ENCODE measurements at regions not wholly inside any gene's neighbourhood (a gene's known extent, or its start where the extent isn't known, plus 50 kb on each side); places are given as distances from the start of the nearest gene placed in this dataset.

DNA sequence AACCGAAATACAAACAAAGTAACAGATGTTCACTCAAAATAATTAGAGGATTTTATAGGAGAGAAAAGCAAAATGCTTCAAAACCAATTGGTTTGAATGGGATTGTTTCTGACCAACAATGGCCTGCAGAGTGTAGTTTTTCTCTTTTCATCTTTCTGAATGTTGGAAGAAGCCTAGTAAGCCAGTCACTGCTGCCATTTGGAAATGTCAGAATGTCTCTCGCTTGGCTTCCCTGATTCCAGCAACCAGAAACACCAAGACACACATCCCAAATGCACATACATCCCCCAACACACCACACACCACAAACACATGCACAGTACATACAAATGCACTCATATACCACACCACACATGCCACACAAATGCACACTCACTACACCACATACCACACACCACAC lies 403.4 kb downstream of the OCA2 start:
- H3K27me3 Mint-ChIP-seq: no peaks in the 10 kb centered on the region
- no peak overlapping the region for H3K4me3 Mint-ChIP-seq
- no peaks in the 10 kb centered on the region for H3K9me3 Mint-ChIP-seq
- no peak for TF ChIP-seq CTCF (IDR thresholded peaks at IDR 0.05)
- no peak overlapping the region for H3K27ac Mint-ChIP-seq
- H3K4me1 Mint-ChIP-seq (ENCODE audit: low read depth): no peaks in the 10 kb centered on the region
- intact Hi-C loops (cut with micrococcal nuclease): no loop called here
- ATAC-seq (no peak), DNase-seq (no peak)
- POLR2A ChIA-PET: no interaction called here
- H3K36me3 Mint-ChIP-seq (ENCODE audit: low read depth): no peaks in the 10 kb centered on the region
- CTCF ChIA-PET: no interaction called here

GRCh38 chr15:27694506-27695087 lies 404.5 kb downstream of the OCA2 start:
- Mint-ChIP-seq H3K27ac (no peak overlapping the region), H3K27me3 (no peaks in the 10 kb centered on the region), H3K36me3 (ENCODE audit: low read depth) (no peaks in the 10 kb centered on the region), H3K4me1 (ENCODE audit: low read depth) (no peaks in the 10 kb centered on the region), H3K9me3 (no peaks in the 10 kb centered on the region), H3K4me3 (no peak overlapping the region)
- ATAC-seq (no peak), DNase-seq (no peak)
- intact Hi-C loops (cut with micrococcal nuclease): no loop called here
- ChIA-PET CTCF (no interaction called here), POLR2A (interaction anchor here (0.6 kb wide), 1 partner anchor 223 kb away, joined by 3 read pairs; no protein-coding TSS in a partner anchor)
- no peak for TF ChIP-seq CTCF (IDR thresholded peaks at IDR 0.05)

- H3K27ac Mint-ChIP-seq: no peak overlapping the region
- no peaks in the 10 kb centered on the region for H3K36me3 Mint-ChIP-seq (ENCODE audit: low read depth)
- H3K4me3 Mint-ChIP-seq: no peak overlapping the region
- no peak for ATAC-seq
- intact Hi-C loops (cut with micrococcal nuclease): no loop called here
- ChIA-PET POLR2A (no interaction called here), CTCF (no interaction called here)
- no peak for DNase-seq
- TF ChIP-seq CTCF (IDR thresholded peaks at IDR 0.05): no peak
- H3K9me3 Mint-ChIP-seq: no peaks in the 10 kb centered on the region
- no peaks in the 10 kb centered on the region for H3K4me1 Mint-ChIP-seq (ENCODE audit: low read depth)
- H3K27me3 Mint-ChIP-seq: no peaks in the 10 kb centered on the region
These were observed 405.8 kb downstream of the OCA2 start for GRCh38 chr15:27693280-27693679.

DNA sequence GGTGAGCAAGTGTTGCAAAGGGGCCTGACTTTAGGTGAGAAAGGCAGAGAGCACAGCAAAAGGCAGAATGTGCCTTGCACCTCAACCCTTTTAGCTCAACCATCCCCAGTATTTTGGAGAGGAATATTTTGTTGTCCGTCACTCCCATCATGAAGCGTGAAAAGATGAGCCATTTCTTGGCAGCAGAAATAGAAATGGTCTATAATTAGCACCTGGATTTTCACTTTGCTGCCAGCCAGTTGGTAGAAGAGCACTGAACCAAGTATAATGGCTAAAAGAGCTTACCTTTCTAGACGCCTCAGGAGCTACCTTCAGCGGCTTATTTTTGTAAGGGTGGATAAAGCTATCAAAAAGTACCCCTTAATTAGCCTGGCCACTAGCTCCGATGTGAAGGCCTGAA lies 406.7 kb downstream of the OCA2 start:
- CTCF ChIA-PET: no interaction called here
- H3K27me3 Mint-ChIP-seq: no peaks in the 10 kb centered on the region
- intact Hi-C loops (cut with micrococcal nuclease): no loop called here

DNA sequence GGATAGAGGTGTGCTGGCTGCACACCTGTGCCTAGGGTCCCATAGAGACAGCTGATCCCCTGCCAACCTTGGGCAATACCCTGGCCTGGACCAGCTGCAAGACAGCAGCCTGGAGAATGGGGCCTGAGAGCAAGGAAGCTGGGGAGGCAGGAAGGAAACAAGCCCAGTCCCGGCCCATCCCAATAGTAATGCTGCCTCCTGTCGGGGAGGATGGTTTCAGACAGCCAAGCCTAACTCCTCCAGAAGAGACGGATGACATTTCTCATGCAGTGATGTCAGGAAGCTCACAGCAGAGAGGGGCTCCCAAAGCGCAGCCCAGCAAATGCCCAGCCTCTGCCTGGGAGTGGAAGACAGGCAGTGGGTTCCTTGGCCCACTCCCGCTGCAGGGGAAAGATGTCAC lies 408.8 kb downstream of the OCA2 start:
- H3K9me3 Mint-ChIP-seq: no peaks in the 10 kb centered on the region
- H3K36me3 Mint-ChIP-seq (ENCODE audit: low read depth): no peaks in the 10 kb centered on the region
- H3K4me3 Mint-ChIP-seq: no peak overlapping the region
- no peak for DNase-seq
- CTCF ChIA-PET: no interaction called here
- no peak overlapping the region for H3K27ac Mint-ChIP-seq
- no peaks in the 10 kb centered on the region for H3K27me3 Mint-ChIP-seq
- no peaks in the 10 kb centered on the region for H3K4me1 Mint-ChIP-seq (ENCODE audit: low read depth)
- TF ChIP-seq CTCF (IDR thresholded peaks at IDR 0.05): no peak
- intact Hi-C loops (cut with micrococcal nuclease): no loop called here
- no peak for ATAC-seq
- POLR2A ChIA-PET: no interaction called here

More for the DNA sequence above, 406.7 kb downstream of the OCA2 start:
- DNase-seq: no peak
- POLR2A ChIA-PET: no interaction called here
- no peak for ATAC-seq
- no peak overlapping the region for H3K27ac Mint-ChIP-seq
- no peak for TF ChIP-seq CTCF (IDR thresholded peaks at IDR 0.05)
- H3K36me3 Mint-ChIP-seq (ENCODE audit: low read depth): no peaks in the 10 kb centered on the region
- no peaks in the 10 kb centered on the region for H3K9me3 Mint-ChIP-seq
- no peaks in the 10 kb centered on the region for H3K4me1 Mint-ChIP-seq (ENCODE audit: low read depth)
- no peak overlapping the region for H3K4me3 Mint-ChIP-seq
